Heart left ventricle (tissue), 16 donors: ENCODE measurements at regions not wholly inside any gene's neighbourhood (a gene's known extent, or its start where the extent isn't known, plus 50 kb on each side); places are given as distances from the start of the nearest gene placed in this dataset.
A peak's percentile ranks its signal among the peaks of the same experiment; 100 is the strongest.

ENCODE experiments used
- ATAC-seq, 4 donors: fragments of 200-7000 bp; cut with Tn5 transposase; one replicate each; pipeline ENCODE4 v1.9.1; 2020 to 2022; ENCODE audit warnings: moderate library complexity in 4 of 4, mild to moderate bottlenecking in 3 of 4, moderate number of reproducible peaks in 1 of 4
- DNase-seq, 5 donors: peaks; one replicate each; pipeline ENCODE4 v3.0.0-alpha.2; 2020
- H3K27ac ChIP-seq, 12 donors: fragments of 200-600 bp; sonication (generic) in 4 of 12; one replicate each; pipeline versions ENCODE4 v1.5.0 to v1.8.0; 2016 to 2022; ENCODE audit warnings: mild to moderate bottlenecking in 2 of 12
- H3K27me3 ChIP-seq, 9 donors: fragments of 200-600 bp; sonication (generic) in 2 of 9; one replicate each; pipeline versions ENCODE4 v1.5.1 to v1.8.0; 2016 to 2022; ENCODE audit warnings: mild to moderate bottlenecking in 3 of 9
- H3K36me3 ChIP-seq, 9 donors: fragments of 200-600 bp; sonication (generic) in 2 of 9; one replicate each; pipeline versions ENCODE4 v1.5.0 to v1.8.0; 2018 to 2022; ENCODE audit warnings: mild to moderate bottlenecking in 2 of 9
- H3K4me1 ChIP-seq, 12 donors: fragments of 200-600 bp; sonication (generic) in 4 of 12; one replicate each; pipeline versions ENCODE4 v1.5.0 to v1.8.0; 2016 to 2022; ENCODE audit warnings: mild to moderate bottlenecking in 3 of 12
- H3K4me3 ChIP-seq, 12 donors: fragments of 200-600 bp; sonication (generic) in 4 of 12; one replicate each; pipeline versions ENCODE4 v1.5.0 to v1.8.0; 2017 to 2022; ENCODE audit warnings: mild to moderate bottlenecking in 9 of 12, moderate library complexity in 4 of 12
- H3K9me3 ChIP-seq, 12 donors: fragments of 200-600 bp; sonication (generic) in 4 of 12; one replicate each; pipeline versions ENCODE4 v1.5.0 to v1.8.0; 2016 to 2022; ENCODE audit warnings: mild to moderate bottlenecking in 1 of 12
- CTCF ChIP-seq, 12 donors: fragments of 200-600 bp; sonication (generic) in 4 of 12; IDR thresholded peaks; one replicate each; pipeline versions ENCODE4 v1.5.0 to v1.8.0; 2018 to 2022; ENCODE audit warnings: antibody characterized with exemption in 12 of 12, mild to moderate bottlenecking in 5 of 12
- POLR2A ChIP-seq, 2 donors: fragments of 450-650 bp; IDR thresholded peaks; one replicate each; pipeline ENCODE4 v1.6.1; 2017; ENCODE audit warnings: antibody characterized with exemption in 2 of 2, mild to moderate bottlenecking in 2 of 2, moderate library complexity in 2 of 2
- WGBS, 4 donors: extraction: QIAGEN DNeasy Blood & Tissue Kit in 2 of 4; methylation state at CpG; one replicate each; pipeline versions ENCODE4 v1.1.5 to v1.1.7; 2013 to 2018; 5-methylcytosine and 5-hydroxymethylcytosine counted together
- intact Hi-C, 10 donors: fragments of 100-400 bp; cut with DNase I; formaldehyde crosslinking; loops; one replicate each; pipeline versions ENCODE4 v1.11.1 to v1.14.2; 2022
- donor health status: ischemic (EF 13 %, LVEDD 7.1; RV severe dilation, severe dysfunction).
- donor health status: healthy with polysubstance abuse.
- donor health status: DM: no; HTN: yes; CAD: no.
- donor health status: DM: no; HTN: no; CAD: no.
- donor health status: ischemic (EF 25% LVEDD 6.9; RV normal size, moderate dysfunction).
- donor health status: ischemic (EF 25% LVEDD 5.7; RV mildly dilated, moderate dysfunction).
- donor health status: healthy.
- donor health status: DM: yes; HTN: yes; CAD: no.
- donor health status: ischemic (EF 35%, LVEDD 5.7; RV mildly dilated, moderate dysfunction).
- donor health status: nonischemic (EF 11% LVEDD 7.7; RV severe dilation, severe dysfunction).
- donor health status: DM: yes; HTN: yes; CAD: no.
- donor health status: PGD.
- donor health status: ischemic (EF 29% LVEDD 5.4; RV normal size, mild dysfunction).
- donor health status: nonischemic (EF 23%, LVEDD 6.1; RV moderate dilation, normal function).

- DNase-seq: no peak
- no peak overlapping the region for H3K4me3 ChIP-seq
- no peaks in the 10 kb centered on the region for H3K36me3 ChIP-seq
- H3K27ac ChIP-seq: no peak overlapping the region
- peaks cover 0 to 7% (median 0%) of the 10 kb centered on the region in 12 donors for H3K4me1 ChIP-seq
- 69 to 83% (median 76%) methylated on average over 7 of the region's 7 CpGs for WGBS, 4 donors
- no peak for ATAC-seq
- TF ChIP-seq CTCF (IDR thresholded peaks at IDR 0.05) (no peak), POLR2A (IDR thresholded peaks at IDR 0.05) (no peak)
- H3K27me3 ChIP-seq: no peaks in the 10 kb centered on the region
- intact Hi-C loops: no loop called here
- H3K9me3 ChIP-seq: no peaks in the 10 kb centered on the region
Measured at GRCh38 chr11:115556984-115557383, 52.8 kb upstream of the CADM1 start.

GRCh38 chr11:115555336-115556090 is 51.3 kb upstream of the CADM1 start:
- H3K4me3 ChIP-seq: no peak overlapping the region
- H3K4me1 ChIP-seq: peaks cover 0 to 7% (median 0%) of the 10 kb centered on the region in 12 donors
- H3K27ac ChIP-seq: no peak overlapping the region
- ATAC-seq: peak in 2 of 4 donors; percentile 18 to 41
- H3K9me3 ChIP-seq: no peaks in the 10 kb centered on the region
- TF ChIP-seq POLR2A (IDR thresholded peaks at IDR 0.05) (no peak), CTCF (IDR thresholded peaks at IDR 0.05) (no peak)
- intact Hi-C loops: no loop called here
- WGBS, 4 donors: 47 to 66% (median 55%) methylated on average over 3 of the region's 3 CpGs
- no peaks in the 10 kb centered on the region for H3K27me3 ChIP-seq
- H3K36me3 ChIP-seq: no peaks in the 10 kb centered on the region
- no peak for DNase-seq
